ENCODE measurements at regions not wholly inside any gene's neighbourhood (a gene's known extent, or its start where the extent isn't known, plus 50 kb on each side); places are given as distances from the start of the nearest gene placed in this dataset.

DNA sequence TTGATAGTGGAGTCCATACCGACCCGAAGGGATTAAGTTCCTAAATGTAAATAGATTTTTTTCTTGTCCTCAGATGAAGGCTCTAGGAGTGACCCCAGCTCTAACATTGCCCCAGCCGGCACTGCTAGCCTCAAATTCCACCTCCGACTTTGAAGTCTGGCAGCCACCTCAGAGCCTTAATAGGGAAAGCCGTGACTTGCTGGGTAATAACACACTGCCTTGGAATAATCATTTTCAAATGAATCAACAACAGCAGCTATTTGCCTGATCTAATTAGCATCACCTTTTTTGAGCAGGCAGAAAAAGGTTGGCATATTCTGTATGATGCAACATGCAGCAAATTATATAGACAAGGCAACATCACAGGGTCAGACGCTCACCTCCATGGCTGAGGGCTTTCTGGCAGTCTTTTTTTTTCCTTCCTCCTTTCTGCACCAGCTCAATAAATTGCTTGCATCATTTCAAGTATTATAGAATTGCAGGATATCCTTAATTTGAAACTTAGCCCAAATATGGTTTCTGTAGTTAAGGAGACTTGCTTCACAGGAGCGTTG is 276.5 kb upstream of the ATP5MC3 start:
- Histone ChIP-seq H3K27me3 (ENCODE audit: insufficient read depth, low read length) (no peaks in the 10 kb centered on the region), H3K27ac (ENCODE audit: low read depth, low read length) (no peak overlapping the region), H3K4me2 (ENCODE audit: low read length) (no peak overlapping the region), H3K9ac (ENCODE audit: low read length) (no peak overlapping the region), H3K4me1 (ENCODE audit: control insufficient read depth in 1 of 2, insufficient read depth in 2 of 2, low read length in 2 of 2) (no peaks in the 10 kb centered on the region), H3K36me3 (ENCODE audit: control insufficient read depth in 1 of 2, insufficient read depth in 2 of 2, low read length in 2 of 2) (no peaks in the 10 kb centered on the region), H3K79me2 (ENCODE audit: insufficient read depth, low read length) (no peaks in the 10 kb centered on the region), H4K20me1 (ENCODE audit: insufficient read depth) (no peaks in the 10 kb centered on the region), H3K4me3 (replicated peaks in 1 of 2; ENCODE audit: low read depth in 1 of 2, low read length in 2 of 2) (no peak overlapping the region), H3K9me3 (ENCODE audit: control insufficient read depth in 1 of 2, insufficient read depth in 1 of 2, low read depth in 1 of 2, low read length in 2 of 2) (no peaks in the 10 kb centered on the region), H2AFZ (ENCODE audit: low read depth, low read length, poor library complexity, severe bottlenecking) (no peak overlapping the region), H3K9me2 (ENCODE audit: insufficient read depth) (no peaks in the 10 kb centered on the region)
- ATAC-seq (no peak), DNase-seq (ENCODE audit: low read depth, low spot score) (no peak)
- BruUV-seq (replicated peaks): no TSS peak
- TF ChIP-seq, protein P1, sequence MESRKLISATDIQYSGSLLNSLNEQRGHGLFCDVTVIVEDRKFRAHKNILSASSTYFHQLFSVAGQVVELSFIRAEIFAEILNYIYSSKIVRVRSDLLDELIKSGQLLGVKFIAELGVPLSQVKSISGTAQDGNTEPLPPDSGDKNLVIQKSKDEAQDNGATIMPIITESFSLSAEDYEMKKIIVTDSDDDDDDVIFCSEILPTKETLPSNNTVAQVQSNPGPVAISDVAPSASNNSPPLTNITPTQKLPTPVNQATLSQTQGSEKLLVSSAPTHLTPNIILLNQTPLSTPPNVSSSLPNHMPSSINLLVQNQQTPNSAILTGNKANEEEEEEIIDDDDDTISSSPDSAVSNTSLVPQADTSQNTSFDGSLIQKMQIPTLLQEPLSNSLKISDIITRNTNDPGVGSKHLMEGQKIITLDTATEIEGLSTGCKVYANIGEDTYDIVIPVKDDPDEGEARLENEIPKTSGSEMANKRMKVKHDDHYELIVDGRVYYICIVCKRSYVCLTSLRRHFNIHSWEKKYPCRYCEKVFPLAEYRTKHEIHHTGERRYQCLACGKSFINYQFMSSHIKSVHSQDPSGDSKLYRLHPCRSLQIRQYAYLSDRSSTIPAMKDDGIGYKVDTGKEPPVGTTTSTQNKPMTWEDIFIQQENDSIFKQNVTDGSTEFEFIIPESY (IDR thresholded peaks at IDR 0.05; ENCODE audit: extremely low read depth, insufficient replicate concordance, low read length): no peak
- TF ChIP-seq EGR1 (IDR thresholded peaks at IDR 0.05; ENCODE audit: low read depth) (no peak), JUND (IDR thresholded peaks at IDR 0.05) (no peak), ATF3 (IDR thresholded peaks at IDR 0.05) (no peak), EZH2phosphoT487 (IDR thresholded peaks at IDR 0.05; ENCODE audit: borderline replicate concordance) (no peak), ELF1 (IDR thresholded peaks at IDR 0.05; ENCODE audit: borderline replicate concordance, low read depth) (no peak), CBX3 (IDR thresholded peaks at IDR 0.05; ENCODE audit: low read depth) (no peak), YY1 (IDR thresholded peaks at IDR 0.05; ENCODE audit: extremely low read depth, insufficient replicate concordance, low read depth, low read length) (no peak), TCF7L2 (IDR thresholded peaks at IDR 0.05; ENCODE audit: borderline replicate concordance, extremely low read depth, insufficient read depth, insufficient read length) (no peak), SRF (IDR thresholded peaks at IDR 0.05; ENCODE audit: low read depth) (no peak), SP1 (IDR thresholded peaks at IDR 0.05; ENCODE audit: low read depth) (no peak), POLR2A (IDR thresholded peaks at IDR 0.05; ENCODE audit: borderline replicate concordance, extremely low read depth, insufficient read depth, insufficient read length) (no peak), CEBPB (IDR thresholded peaks at IDR 0.05; ENCODE audit: low read depth) (no peak), SIN3A (IDR thresholded peaks at IDR 0.05; ENCODE audit: low read depth) (no peak), POLR2AphosphoS5 (IDR thresholded peaks at IDR 0.05; ENCODE audit: low read depth, low read length) (no peak), ZNF274 (IDR thresholded peaks at IDR 0.05; ENCODE audit: low read depth, low read length) (no peak), RAD21 (IDR thresholded peaks at IDR 0.05; ENCODE audit: low read depth) (no peak)
- TF ChIP-seq, protein P2, sequence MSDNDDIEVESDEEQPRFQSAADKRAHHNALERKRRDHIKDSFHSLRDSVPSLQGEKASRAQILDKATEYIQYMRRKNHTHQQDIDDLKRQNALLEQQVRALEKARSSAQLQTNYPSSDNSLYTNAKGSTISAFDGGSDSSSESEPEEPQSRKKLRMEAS (IDR thresholded peaks at IDR 0.05): no peak
- TF ChIP-seq, protein P3, sequence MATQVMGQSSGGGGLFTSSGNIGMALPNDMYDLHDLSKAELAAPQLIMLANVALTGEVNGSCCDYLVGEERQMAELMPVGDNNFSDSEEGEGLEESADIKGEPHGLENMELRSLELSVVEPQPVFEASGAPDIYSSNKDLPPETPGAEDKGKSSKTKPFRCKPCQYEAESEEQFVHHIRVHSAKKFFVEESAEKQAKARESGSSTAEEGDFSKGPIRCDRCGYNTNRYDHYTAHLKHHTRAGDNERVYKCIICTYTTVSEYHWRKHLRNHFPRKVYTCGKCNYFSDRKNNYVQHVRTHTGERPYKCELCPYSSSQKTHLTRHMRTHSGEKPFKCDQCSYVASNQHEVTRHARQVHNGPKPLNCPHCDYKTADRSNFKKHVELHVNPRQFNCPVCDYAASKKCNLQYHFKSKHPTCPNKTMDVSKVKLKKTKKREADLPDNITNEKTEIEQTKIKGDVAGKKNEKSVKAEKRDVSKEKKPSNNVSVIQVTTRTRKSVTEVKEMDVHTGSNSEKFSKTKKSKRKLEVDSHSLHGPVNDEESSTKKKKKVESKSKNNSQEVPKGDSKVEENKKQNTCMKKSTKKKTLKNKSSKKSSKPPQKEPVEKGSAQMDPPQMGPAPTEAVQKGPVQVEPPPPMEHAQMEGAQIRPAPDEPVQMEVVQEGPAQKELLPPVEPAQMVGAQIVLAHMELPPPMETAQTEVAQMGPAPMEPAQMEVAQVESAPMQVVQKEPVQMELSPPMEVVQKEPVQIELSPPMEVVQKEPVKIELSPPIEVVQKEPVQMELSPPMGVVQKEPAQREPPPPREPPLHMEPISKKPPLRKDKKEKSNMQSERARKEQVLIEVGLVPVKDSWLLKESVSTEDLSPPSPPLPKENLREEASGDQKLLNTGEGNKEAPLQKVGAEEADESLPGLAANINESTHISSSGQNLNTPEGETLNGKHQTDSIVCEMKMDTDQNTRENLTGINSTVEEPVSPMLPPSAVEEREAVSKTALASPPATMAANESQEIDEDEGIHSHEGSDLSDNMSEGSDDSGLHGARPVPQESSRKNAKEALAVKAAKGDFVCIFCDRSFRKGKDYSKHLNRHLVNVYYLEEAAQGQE (IDR thresholded peaks at IDR 0.05; ENCODE audit: low read depth): no peak
- TF ChIP-seq, protein P4, sequence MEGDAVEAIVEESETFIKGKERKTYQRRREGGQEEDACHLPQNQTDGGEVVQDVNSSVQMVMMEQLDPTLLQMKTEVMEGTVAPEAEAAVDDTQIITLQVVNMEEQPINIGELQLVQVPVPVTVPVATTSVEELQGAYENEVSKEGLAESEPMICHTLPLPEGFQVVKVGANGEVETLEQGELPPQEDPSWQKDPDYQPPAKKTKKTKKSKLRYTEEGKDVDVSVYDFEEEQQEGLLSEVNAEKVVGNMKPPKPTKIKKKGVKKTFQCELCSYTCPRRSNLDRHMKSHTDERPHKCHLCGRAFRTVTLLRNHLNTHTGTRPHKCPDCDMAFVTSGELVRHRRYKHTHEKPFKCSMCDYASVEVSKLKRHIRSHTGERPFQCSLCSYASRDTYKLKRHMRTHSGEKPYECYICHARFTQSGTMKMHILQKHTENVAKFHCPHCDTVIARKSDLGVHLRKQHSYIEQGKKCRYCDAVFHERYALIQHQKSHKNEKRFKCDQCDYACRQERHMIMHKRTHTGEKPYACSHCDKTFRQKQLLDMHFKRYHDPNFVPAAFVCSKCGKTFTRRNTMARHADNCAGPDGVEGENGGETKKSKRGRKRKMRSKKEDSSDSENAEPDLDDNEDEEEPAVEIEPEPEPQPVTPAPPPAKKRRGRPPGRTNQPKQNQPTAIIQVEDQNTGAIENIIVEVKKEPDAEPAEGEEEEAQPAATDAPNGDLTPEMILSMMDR (IDR thresholded peaks at IDR 0.05 in 2 of 3, conservative IDR thresholded peaks at IDR 0.05 in 1 of 3; ENCODE audit: borderline replicate concordance in 1 of 3, insufficient read depth in 1 of 3, low read depth in 2 of 3, low read length in 2 of 3): no peak
- intact Hi-C loops (cut with micrococcal nuclease): no loop called here
- CTCF ChIA-PET: no interaction called here
- POLR2A ChIA-PET: no interaction called here
- RAD21 ChIA-PET (ENCODE audit: low non-redundant PET in 1 of 2, low total read pairs in 2 of 2, uncharacterized antibody in 2 of 2, unreplicated experiment in 2 of 2): no interaction called here
